K562 (cell line): ENCODE measurements at regions not wholly inside any gene's neighbourhood (a gene's known extent, or its start where the extent isn't known, plus 50 kb on each side); places are given as distances from the start of the nearest gene placed in this dataset.

ENCODE experiments used
- ATAC-seq: fragments of 200-7000 bp; cut with Tn5 transposase; 3 replicates; pipeline ENCODE4 v1.9.1; 2020; ENCODE audit warnings: moderate library complexity
- BruUV-seq: library from RNA; stranded (reverse); fragments of 400-500 nt; replicated peaks from 2 replicates; lab custom pipeline; 2021; lab: Mats Ljungman, UMichigan
- CTCF ChIA-PET: fragments of 300-600 bp; formaldehyde crosslinking; extraction: SDS; loops from one replicate; lab custom pipeline; 2021; ENCODE audit warnings: low intra/inter-chr PET ratio; lab: Yijun Ruan, JAX
- POLR2A ChIA-PET: fragments of 300-600, 350-650 bp; sonication (Branson Sonifier 250); formaldehyde crosslinking; extraction: SDS; loops from one replicate; lab custom pipeline; 2021; ENCODE audit warnings: antibody characterized with exemption, inconsistent platforms; lab: Yijun Ruan, JAX
- DNase-seq, 4 experiments: peaks; one replicate each; pipeline versions ENCODE4 v3.0.0 to v3.0.0-alpha.2; 2011 to 2018; ENCODE audit warnings: low spot score in 3 of 4, mixed read lengths in 3 of 4; ENCODE audit errors: extremely low read depth in 1 of 4
- FAIRE-seq: peaks from 2 replicates; lab custom pipeline; 2011; peaks lifted over from hg19 to GRCh38; lab: Jason Lieb, UNC
- H2AFZ ChIP-seq: 2 replicates; pipeline ENCODE4 v1.6.0; 2011; ENCODE audit warnings: low read depth, low read length, control low read depth, inconsistent platforms
- H3K27ac ChIP-seq: fragments of 200-600 bp; 3 replicates; pipeline ENCODE4 v1.8.0; 2011; ENCODE audit warnings: low read depth, mild to moderate bottlenecking, control low read depth, inconsistent platforms, low read length, moderate library complexity, mixed read lengths; ENCODE audit errors: extremely low read depth
- H3K27me3 ChIP-seq, 2 experiments: fragments of 300-600 bp in 1 of 2; 2 replicates in 1 of 2; 3 replicates in 1 of 2; pipeline versions ENCODE4 v1.6.0 to v1.8.0; 2011; ENCODE audit warnings: inconsistent platforms in 2 of 2, low read length in 2 of 2, mild to moderate bottlenecking in 1 of 2, mixed read lengths in 1 of 2, moderate library complexity in 1 of 2; ENCODE audit not compliant: control insufficient read depth in 2 of 2, insufficient read depth in 2 of 2
- H3K36me3 ChIP-seq: fragments of 300-600 bp; 3 replicates; pipeline ENCODE4 v1.8.0; 2011; ENCODE audit warnings: mild to moderate bottlenecking, low read length, inconsistent platforms; ENCODE audit not compliant: control insufficient read depth, insufficient read depth
- H3K4me1 ChIP-seq, 2 experiments: fragments of 200-600 bp in 1 of 2; replicated peaks in 1 of 2; 2 replicates in 1 of 2; 3 replicates in 1 of 2; pipeline versions ENCODE4 v1.5.1 to v1.8.0; 2011; ENCODE audit warnings: inconsistent platforms in 2 of 2, low read length in 2 of 2, mild to moderate bottlenecking in 1 of 2, mixed read lengths in 1 of 2, moderate library complexity in 1 of 2; ENCODE audit not compliant: control insufficient read depth in 2 of 2, insufficient read depth in 2 of 2
- H3K4me2 ChIP-seq: 2 replicates; pipeline ENCODE4 v1.6.1; 2011; ENCODE audit warnings: low read length, control low read depth, inconsistent platforms, mixed read lengths; ENCODE audit not compliant: insufficient read depth
- H3K4me3 ChIP-seq: fragments of 200-600 bp; sonication (generic), shearing (Covaris generic); 2 replicates; pipeline ENCODE4 v1.5.1; 2016; ENCODE audit warnings: control low read depth, inconsistent platforms
- H3K79me2 ChIP-seq: fragments of 200-600 bp; 3 replicates; pipeline ENCODE4 v1.8.0; 2011; ENCODE audit warnings: low read length, inconsistent platforms; ENCODE audit not compliant: control insufficient read depth, insufficient read depth
- H3K9ac ChIP-seq, 2 experiments: 2 replicates each; pipeline versions ENCODE4 v1.6.0 to v1.6.1; 2011; ENCODE audit warnings: low read depth in 2 of 2, low read length in 2 of 2, control low read depth in 1 of 2, inconsistent platforms in 1 of 2, mild to moderate bottlenecking in 1 of 2, mixed read lengths in 1 of 2; ENCODE audit not compliant: insufficient read depth in 1 of 2
- H3K9me1 ChIP-seq: one replicate; pipeline ENCODE4 v1.6.0; 2011; ENCODE audit warnings: inconsistent platforms, mild to moderate bottlenecking, low read length, moderate library complexity; ENCODE audit not compliant: control insufficient read depth, insufficient read depth
- H3K9me3 ChIP-seq: replicated peaks from 2 replicates; pipeline ENCODE4 v1.5.1; 2011; ENCODE audit warnings: low read depth, low read length, inconsistent platforms; ENCODE audit not compliant: control insufficient read depth, insufficient read depth
- H4K20me1 ChIP-seq: replicated peaks from 2 replicates; pipeline ENCODE4 v1.6.1; 2011; ENCODE audit warnings: low read length, inconsistent platforms, mixed read lengths; ENCODE audit not compliant: control insufficient read depth, insufficient read depth
- LCOR ChIP-seq: sonication (generic); formaldehyde crosslinking; IDR thresholded peaks from 2 replicates; pipeline ENCODE4 v1.8.0; 2022; ENCODE audit warnings: mild to moderate bottlenecking, missing genetic modification reagents
- NFXL1 ChIP-seq: fragments of 450-650 bp; formaldehyde crosslinking; IDR thresholded peaks from 2 replicates; pipeline ENCODE4 v1.4.0; 2021; ENCODE audit warnings: mild to moderate bottlenecking
- PHF20 ChIP-seq: fragments of 450-650 bp; IDR thresholded peaks from 2 replicates; pipeline ENCODE4 v1.6.1; 2018; ENCODE audit not compliant: partially characterized antibody
- POLR2H ChIP-seq: IDR thresholded peaks from 2 replicates; pipeline ENCODE4 v1.6.1; 2016; ENCODE audit warnings: missing genetic modification characterization, low read depth, mild to moderate bottlenecking, control low read depth, missing compliant biosample characterization, moderate library complexity
- RAD51 ChIP-seq: fragments of 450-650 bp; IDR thresholded peaks from 2 replicates; pipeline ENCODE4 v1.7.1; 2016; ENCODE audit warnings: low read depth, mild to moderate bottlenecking, borderline replicate concordance
- RFX1 ChIP-seq: fragments of 450-650 bp; IDR thresholded peaks from 2 replicates; pipeline ENCODE4 v1.6.1; 2016; ENCODE audit warnings: mild to moderate bottlenecking, moderate library complexity
- ZBTB8A ChIP-seq: fragments of 450-650 bp; IDR thresholded peaks from 2 replicates; pipeline ENCODE4 v1.6.1; 2018; ENCODE audit warnings: mild to moderate bottlenecking, moderate library complexity; ENCODE audit not compliant: partially characterized antibody
- WGBS: fragments of 100-300 bp; shearing (Covaris generic); methylation state at CpG from one replicate; pipeline ENCODE4 v1.1.6; 2016; ENCODE audit warnings: low coverage, mixed read lengths; ENCODE audit not compliant: insufficient coverage; ENCODE audit errors: missing lambda C conversion rate; 5-methylcytosine and 5-hydroxymethylcytosine counted together
- in situ Hi-C: fragments of 300-500 bp; cut with MboI; formaldehyde crosslinking; loops from 4 replicates; pipeline ENCODE4 v1.15.0; 2018; ENCODE audit warnings: inconsistent platforms, mixed read lengths
- intact Hi-C: fragments of 100-400 bp; cut with micrococcal nuclease; formaldehyde crosslinking; loops from 2 replicates; pipeline ENCODE4 v1.14.2; 2022
- TF ChIP-seq, protein P1 (sequence below): fragments of 250-450 bp; sonication (Bioruptor Pico); IDR thresholded peaks from 2 replicates; pipeline ENCODE4 v1.5.0; 2021
- TF ChIP-seq, protein P2 (sequence below): sonication (generic); formaldehyde crosslinking; IDR thresholded peaks from 2 replicates; pipeline ENCODE4 v1.8.0; 2022; ENCODE audit warnings: mild to moderate bottlenecking, missing genetic modification reagents
- TF ChIP-seq, protein P3 (sequence below), 2 experiments: fragments of 450-650 bp in 1 of 2; IDR thresholded peaks; 2 replicates each; pipeline ENCODE4 v1.6.1; 2011 to 2017; ENCODE audit warnings: low read depth in 2 of 2, antibody characterized with exemption in 1 of 2, borderline replicate concordance in 1 of 2, low read length in 1 of 2, mild to moderate bottlenecking in 1 of 2, mixed read lengths in 1 of 2; ENCODE audit not compliant: control insufficient read depth in 1 of 2

DNA sequence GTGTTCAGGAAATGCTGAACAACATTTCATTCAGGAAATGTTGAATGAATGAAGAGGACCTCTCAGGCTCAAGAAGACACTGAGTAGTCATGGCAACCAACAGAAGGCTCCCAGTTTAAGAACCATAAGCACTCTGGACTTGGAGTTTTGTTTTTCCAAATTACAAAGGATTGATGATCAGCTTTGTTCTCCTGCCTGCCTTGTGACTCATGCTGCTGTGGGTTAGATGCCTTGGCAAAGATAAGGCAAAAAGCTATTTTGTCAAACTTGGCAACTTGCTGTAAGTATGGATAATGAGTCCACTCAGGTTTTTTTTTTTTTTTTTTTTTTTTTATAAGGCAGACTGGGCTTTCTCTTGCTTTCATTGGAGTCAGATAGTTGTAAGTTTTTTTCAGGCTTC lies 365.0 kb downstream of the TMEM232 start:
- Histone ChIP-seq H2AFZ (no peak overlapping the region), H3K9me3 (no peaks in the 10 kb centered on the region), H3K4me3 (no peak overlapping the region), H3K27me3 (no peaks in the 10 kb centered on the region), H3K9ac (no peak overlapping the region), H3K27ac (no peak overlapping the region), H3K36me3 (no peaks in the 10 kb centered on the region)
- no peak for ATAC-seq
- ChIA-PET POLR2A (interaction anchor here (1.2 kb wide), 1 partner anchor 19 kb away, joined by 3 read pairs; no protein-coding TSS in a partner anchor), CTCF (no interaction called here)
- intact Hi-C loops: no loop called here
- TF ChIP-seq RFX1 (peak; percentile 32; the same call in 1 of the 2 replicates), RAD51 (no peak)
- TF ChIP-seq, all 486 proteins: peak for 1
- H3K4me2 ChIP-seq: no peak overlapping the region
- in situ Hi-C loops: no loop called here
- no peak for FAIRE-seq
- H3K79me2 ChIP-seq: no peaks in the 10 kb centered on the region
- no peaks in the 10 kb centered on the region for H3K9me1 ChIP-seq
- no peaks in the 10 kb centered on the region for H3K4me1 ChIP-seq
- no peaks in the 10 kb centered on the region for H4K20me1 ChIP-seq
- no TSS peak for BruUV-seq
- no peak for DNase-seq

DNA sequence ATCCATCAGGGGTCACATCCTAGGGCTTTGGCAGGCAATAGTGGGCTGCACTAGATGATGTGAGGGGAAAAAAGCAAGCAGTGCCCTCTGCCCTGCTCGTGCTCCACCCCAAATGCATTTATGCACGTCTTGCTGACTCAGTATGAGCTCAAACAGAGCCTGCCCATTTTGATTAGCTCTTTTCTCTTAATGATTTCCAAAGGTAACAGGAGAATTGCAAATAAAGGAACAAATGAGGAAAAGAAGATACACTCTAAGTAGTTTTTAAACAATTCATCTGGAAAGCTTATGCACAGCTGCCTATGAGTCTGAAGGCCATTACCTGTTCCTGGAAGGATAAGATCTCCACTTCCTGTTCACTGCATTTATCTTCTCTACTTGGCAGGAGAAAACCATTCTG lies 364.2 kb downstream of the TMEM232 start:
- ChIA-PET CTCF (no interaction called here), POLR2A (no interaction called here)
- 0% methylated on average over 2 of the region's 2 CpGs for WGBS
- no peaks in the 10 kb centered on the region for H4K20me1 ChIP-seq
- no peak overlapping the region for H3K4me3 ChIP-seq
- H3K9ac ChIP-seq: no peak overlapping the region
- DNase-seq (no peak), FAIRE-seq (no peak), ATAC-seq (no peak)
- in situ Hi-C loops: no loop called here
- H3K79me2 ChIP-seq: no peaks in the 10 kb centered on the region
- no peaks in the 10 kb centered on the region for H3K9me3 ChIP-seq
- intact Hi-C loops: no loop called here
- BruUV-seq: no TSS peak
- no peak overlapping the region for H3K4me2 ChIP-seq
- H3K27me3 ChIP-seq: no peaks in the 10 kb centered on the region
- H2AFZ ChIP-seq: no peak overlapping the region
- H3K36me3 ChIP-seq: no peaks in the 10 kb centered on the region
- no peak overlapping the region for H3K27ac ChIP-seq
- no peaks in the 10 kb centered on the region for H3K9me1 ChIP-seq
- H3K4me1 ChIP-seq: no peaks in the 10 kb centered on the region
- TF ChIP-seq NFXL1 (CRISPR knock-in tag) (no peak), LCOR (no peak), ZBTB8A (no peak), POLR2H (tag) (no peak), PHF20 (no peak)
- TF ChIP-seq, protein P1, sequence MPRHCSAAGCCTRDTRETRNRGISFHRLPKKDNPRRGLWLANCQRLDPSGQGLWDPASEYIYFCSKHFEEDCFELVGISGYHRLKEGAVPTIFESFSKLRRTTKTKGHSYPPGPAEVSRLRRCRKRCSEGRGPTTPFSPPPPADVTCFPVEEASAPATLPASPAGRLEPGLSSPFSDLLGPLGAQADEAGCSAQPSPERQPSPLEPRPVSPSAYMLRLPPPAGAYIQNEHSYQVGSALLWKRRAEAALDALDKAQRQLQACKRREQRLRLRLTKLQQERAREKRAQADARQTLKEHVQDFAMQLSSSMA: no peak
- TF ChIP-seq, protein P2, sequence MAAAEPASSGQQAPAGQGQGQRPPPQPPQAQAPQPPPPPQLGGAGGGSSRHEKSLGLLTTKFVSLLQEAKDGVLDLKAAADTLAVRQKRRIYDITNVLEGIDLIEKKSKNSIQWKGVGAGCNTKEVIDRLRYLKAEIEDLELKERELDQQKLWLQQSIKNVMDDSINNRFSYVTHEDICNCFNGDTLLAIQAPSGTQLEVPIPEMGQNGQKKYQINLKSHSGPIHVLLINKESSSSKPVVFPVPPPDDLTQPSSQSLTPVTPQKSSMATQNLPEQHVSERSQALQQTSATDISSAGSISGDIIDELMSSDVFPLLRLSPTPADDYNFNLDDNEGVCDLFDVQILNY: no peak
- TF ChIP-seq, protein P3, sequence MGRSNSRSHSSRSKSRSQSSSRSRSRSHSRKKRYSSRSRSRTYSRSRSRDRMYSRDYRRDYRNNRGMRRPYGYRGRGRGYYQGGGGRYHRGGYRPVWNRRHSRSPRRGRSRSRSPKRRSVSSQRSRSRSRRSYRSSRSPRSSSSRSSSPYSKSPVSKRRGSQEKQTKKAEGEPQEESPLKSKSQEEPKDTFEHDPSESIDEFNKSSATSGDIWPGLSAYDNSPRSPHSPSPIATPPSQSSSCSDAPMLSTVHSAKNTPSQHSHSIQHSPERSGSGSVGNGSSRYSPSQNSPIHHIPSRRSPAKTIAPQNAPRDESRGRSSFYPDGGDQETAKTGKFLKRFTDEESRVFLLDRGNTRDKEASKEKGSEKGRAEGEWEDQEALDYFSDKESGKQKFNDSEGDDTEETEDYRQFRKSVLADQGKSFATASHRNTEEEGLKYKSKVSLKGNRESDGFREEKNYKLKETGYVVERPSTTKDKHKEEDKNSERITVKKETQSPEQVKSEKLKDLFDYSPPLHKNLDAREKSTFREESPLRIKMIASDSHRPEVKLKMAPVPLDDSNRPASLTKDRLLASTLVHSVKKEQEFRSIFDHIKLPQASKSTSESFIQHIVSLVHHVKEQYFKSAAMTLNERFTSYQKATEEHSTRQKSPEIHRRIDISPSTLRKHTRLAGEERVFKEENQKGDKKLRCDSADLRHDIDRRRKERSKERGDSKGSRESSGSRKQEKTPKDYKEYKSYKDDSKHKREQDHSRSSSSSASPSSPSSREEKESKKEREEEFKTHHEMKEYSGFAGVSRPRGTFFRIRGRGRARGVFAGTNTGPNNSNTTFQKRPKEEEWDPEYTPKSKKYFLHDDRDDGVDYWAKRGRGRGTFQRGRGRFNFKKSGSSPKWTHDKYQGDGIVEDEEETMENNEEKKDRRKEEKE (IDR thresholded peaks at IDR 0.05; ENCODE audit: borderline replicate concordance in 1 of 2, control insufficient read depth in 1 of 2, low read depth in 2 of 2, low read length in 1 of 2): no peak
